BE2C (cell line): ENCODE measurements at regions not wholly inside any gene's neighbourhood (a gene's known extent, or its start where the extent isn't known, plus 50 kb on each side); places are given as distances from the start of the nearest gene placed in this dataset.

Source experiments
- DNase-seq: peaks from one replicate; pipeline ENCODE4 v3.0.0-alpha.2; 2020
- H3K27me3 ChIP-seq: fragments of 250-450 bp; sonication (Bioruptor Pico); 2 replicates; pipeline ENCODE4 v1.5.1; 2020; ENCODE audit warnings: mild to moderate bottlenecking
- H3K36me3 ChIP-seq: fragments of 250-450 bp; sonication (Bioruptor Pico); 2 replicates; pipeline ENCODE4 v1.5.1; 2020; ENCODE audit warnings: mild to moderate bottlenecking
- H3K4me1 ChIP-seq: fragments of 250-450 bp; sonication (Bioruptor Pico); 2 replicates; pipeline ENCODE4 v1.5.1; 2020
- H3K4me3 ChIP-seq: 2 replicates; pipeline ENCODE4 v1.5.1; 2011; ENCODE audit warnings: low read depth, low read length
- H3K9me3 ChIP-seq: fragments of 250-450 bp; sonication (Bioruptor Pico); 2 replicates; pipeline ENCODE4 v1.5.1; 2020
- TF ChIP-seq, protein P1 (sequence below): IDR thresholded peaks from 2 replicates; pipeline ENCODE4 v1.5.1; 2012; ENCODE audit warnings: mild to moderate bottlenecking, low read depth, low read length

DNA sequence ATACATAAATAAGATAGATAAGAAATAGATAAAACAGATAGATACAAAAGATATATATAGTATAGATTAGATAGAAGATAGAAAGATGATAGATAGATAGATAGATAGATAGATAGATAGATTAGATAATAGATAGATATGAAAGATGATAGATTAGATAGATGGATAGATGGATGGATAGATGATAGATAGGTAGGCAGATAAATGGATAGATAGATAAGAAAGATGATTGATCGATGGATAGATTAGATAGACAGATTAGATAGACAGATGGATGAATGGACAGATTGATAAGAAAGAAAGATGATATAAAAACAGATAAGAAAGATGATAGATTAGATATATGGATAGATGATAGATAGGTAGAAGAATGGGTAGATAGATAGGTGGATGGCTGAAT lies 90.3 kb downstream of the SMIM20 start:
- DNase-seq = no peak
- no peaks in the 10 kb centered on the region for H3K27me3 ChIP-seq
- H3K4me3 ChIP-seq = no peak overlapping the region
- TF ChIP-seq, protein P1, sequence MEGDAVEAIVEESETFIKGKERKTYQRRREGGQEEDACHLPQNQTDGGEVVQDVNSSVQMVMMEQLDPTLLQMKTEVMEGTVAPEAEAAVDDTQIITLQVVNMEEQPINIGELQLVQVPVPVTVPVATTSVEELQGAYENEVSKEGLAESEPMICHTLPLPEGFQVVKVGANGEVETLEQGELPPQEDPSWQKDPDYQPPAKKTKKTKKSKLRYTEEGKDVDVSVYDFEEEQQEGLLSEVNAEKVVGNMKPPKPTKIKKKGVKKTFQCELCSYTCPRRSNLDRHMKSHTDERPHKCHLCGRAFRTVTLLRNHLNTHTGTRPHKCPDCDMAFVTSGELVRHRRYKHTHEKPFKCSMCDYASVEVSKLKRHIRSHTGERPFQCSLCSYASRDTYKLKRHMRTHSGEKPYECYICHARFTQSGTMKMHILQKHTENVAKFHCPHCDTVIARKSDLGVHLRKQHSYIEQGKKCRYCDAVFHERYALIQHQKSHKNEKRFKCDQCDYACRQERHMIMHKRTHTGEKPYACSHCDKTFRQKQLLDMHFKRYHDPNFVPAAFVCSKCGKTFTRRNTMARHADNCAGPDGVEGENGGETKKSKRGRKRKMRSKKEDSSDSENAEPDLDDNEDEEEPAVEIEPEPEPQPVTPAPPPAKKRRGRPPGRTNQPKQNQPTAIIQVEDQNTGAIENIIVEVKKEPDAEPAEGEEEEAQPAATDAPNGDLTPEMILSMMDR = no peak
- H3K4me1 ChIP-seq = no peaks in the 10 kb centered on the region
- no peaks in the 10 kb centered on the region for H3K36me3 ChIP-seq
- no peaks in the 10 kb centered on the region for H3K9me3 ChIP-seq

DNA sequence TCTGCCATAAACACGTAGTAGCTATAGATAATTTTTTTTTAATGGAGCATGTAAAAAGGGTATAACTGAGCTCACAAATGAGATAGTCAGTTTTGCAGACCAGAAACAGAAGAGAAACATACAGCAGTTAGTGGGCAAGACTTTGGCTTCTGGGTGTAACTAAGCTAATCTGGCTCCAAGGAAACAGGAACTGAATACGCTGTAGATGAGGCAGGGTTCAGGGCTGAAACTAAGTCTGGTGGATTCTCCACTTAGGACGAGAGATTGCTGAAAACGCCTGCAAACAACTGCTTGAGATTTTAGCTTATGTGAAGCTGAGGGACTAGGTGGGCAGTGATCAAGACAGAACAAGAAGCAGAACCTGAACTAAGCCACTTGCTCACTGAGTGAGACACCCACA lies 91.7 kb downstream of the SMIM20 start:
- TF ChIP-seq, protein P1 = no peak

DNA sequence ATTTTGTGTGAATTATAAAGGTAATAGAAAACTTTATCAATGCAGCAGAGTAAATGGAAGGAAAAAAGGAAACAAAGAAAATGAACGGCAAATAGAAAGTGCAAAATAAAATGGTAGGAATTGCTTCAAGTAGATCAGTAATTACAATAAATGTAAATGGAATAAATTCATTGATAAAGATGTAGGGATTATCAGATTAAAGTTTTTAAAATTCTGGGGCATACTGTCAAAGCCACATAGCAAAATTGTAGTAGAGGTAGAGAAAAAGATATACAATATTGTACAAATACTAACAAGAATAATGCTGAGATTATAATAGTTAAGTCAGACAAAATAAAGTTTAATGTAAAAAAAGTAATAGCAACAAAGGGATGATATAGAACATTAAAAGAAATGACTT lies 94.7 kb downstream of the SMIM20 start:
- Histone ChIP-seq H3K27me3 (no peaks in the 10 kb centered on the region), H3K4me3 (no peak overlapping the region), H3K4me1 (no peaks in the 10 kb centered on the region), H3K9me3 (no peaks in the 10 kb centered on the region), H3K36me3 (no peaks in the 10 kb centered on the region)
- TF ChIP-seq, protein P1 = no peak
- no peak for DNase-seq

More for the DNA sequence above, 91.7 kb downstream of the SMIM20 start:
- no peak overlapping the region for H3K4me3 ChIP-seq
- DNase-seq = no peak
- H3K36me3 ChIP-seq = no peaks in the 10 kb centered on the region
- no peaks in the 10 kb centered on the region for H3K4me1 ChIP-seq
- no peaks in the 10 kb centered on the region for H3K9me3 ChIP-seq
- H3K27me3 ChIP-seq = no peaks in the 10 kb centered on the region

DNA sequence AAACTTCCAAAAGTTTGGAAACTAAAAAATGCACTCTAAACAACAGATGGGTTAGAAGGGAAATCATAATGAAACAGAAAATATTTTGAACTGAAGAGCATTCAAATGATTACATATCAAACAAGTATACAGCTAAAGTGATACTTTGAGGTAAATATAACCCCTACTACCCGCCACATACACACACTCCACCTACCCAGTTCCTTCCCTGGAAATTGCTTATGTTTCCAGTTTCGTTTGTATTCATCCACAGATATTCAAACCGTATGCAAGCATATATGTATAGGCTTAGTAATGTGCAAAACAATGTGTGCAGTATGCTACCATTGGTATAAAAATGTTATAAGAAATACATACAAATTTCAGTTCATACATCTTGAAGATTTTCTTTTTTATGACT lies 95.5 kb downstream of the SMIM20 start:
- no peak for DNase-seq
- TF ChIP-seq, protein P1 = no peak
- no peak overlapping the region for H3K4me3 ChIP-seq
- H3K36me3 ChIP-seq = no peaks in the 10 kb centered on the region
- H3K9me3 ChIP-seq = no peaks in the 10 kb centered on the region
- no peaks in the 10 kb centered on the region for H3K4me1 ChIP-seq
- H3K27me3 ChIP-seq = no peaks in the 10 kb centered on the region

DNA sequence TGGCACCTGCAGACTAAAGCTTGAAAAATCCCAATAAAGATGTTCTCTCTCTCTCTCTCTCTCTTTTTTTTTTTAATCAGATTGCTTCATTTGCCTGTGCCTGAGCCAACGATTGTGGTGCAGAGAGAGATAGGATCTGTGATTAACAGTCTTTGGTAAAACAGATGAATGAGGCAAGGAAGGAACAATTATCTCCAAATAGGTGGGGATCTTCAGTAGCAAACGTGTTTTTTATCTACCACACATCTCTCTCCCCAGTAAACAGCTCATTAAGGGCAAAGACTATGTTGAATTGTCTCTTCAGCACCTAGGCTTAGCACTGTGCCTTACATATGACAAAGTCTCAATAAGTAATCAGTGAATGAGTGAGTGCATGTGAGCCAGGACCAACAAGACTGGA lies 96.3 kb downstream of the SMIM20 start:
- Histone ChIP-seq H3K4me3 (no peak overlapping the region), H3K27me3 (no peaks in the 10 kb centered on the region), H3K36me3 (no peaks in the 10 kb centered on the region), H3K4me1 (no peaks in the 10 kb centered on the region), H3K9me3 (no peaks in the 10 kb centered on the region)
- TF ChIP-seq, protein P1 = no peak
- no peak for DNase-seq

DNA sequence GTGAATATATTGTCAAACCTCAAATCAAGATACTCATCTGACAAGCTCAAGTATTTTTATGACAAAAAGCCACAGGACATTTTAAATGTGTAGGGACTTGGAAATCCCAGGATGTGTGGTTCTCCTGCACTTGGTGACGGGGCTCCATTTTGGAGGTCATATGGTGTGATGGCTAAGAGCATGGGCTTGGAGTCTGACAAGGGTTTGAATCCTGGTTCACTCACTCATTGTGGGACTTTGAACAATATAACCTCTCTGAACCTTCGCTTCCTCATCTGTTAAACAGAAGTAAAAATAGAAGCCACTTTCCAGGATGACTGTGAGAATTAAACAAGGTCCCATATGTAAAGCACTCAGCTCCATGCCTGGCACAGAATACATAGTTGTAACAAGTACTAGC lies 99.6 kb downstream of the SMIM20 start:
- no peaks in the 10 kb centered on the region for H3K36me3 ChIP-seq
- peaks cover 3% of the 10 kb centered on the region; the same call in 1 of the 2 replicates for H3K9me3 ChIP-seq
- H3K4me1 ChIP-seq = no peaks in the 10 kb centered on the region
- H3K4me3 ChIP-seq = no peak overlapping the region
- no peak for DNase-seq
- TF ChIP-seq, protein P1 = no peak
- no peaks in the 10 kb centered on the region for H3K27me3 ChIP-seq
